ENCODE measurements at regions not wholly inside any gene's neighbourhood (a gene's known extent, or its start where the extent isn't known, plus 50 kb on each side); places are given as distances from the start of the nearest gene placed in this dataset.
A peak's percentile ranks its signal among the peaks of the same experiment; 100 is the strongest.
"Not testable (repeated sequence)": the region's sequence is repeated elsewhere in the genome, so short reads cannot be mapped to it uniquely, and the experiment has no call there.

DNA sequence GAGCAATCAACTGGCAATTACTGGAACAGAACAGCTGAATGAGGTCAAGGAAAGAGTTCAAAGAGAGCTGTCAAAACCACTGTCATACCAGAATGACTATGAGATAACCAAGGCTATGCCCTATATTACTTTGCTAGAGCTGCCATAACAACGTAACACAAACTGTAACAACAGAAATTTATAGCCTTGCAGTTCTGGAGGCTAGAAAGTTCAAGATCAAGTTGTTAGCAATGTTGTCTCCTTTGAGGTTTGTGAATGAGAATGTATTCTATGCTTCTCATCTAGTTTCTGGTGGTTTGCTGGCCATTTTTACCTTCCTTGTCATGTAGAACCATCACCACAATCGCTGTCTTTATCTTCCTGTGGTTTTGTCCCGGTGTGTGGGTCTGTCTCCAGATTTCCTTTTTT lies 1323.0 kb upstream of the GJE1 start:
- DNase-seq: no peak

DNA sequence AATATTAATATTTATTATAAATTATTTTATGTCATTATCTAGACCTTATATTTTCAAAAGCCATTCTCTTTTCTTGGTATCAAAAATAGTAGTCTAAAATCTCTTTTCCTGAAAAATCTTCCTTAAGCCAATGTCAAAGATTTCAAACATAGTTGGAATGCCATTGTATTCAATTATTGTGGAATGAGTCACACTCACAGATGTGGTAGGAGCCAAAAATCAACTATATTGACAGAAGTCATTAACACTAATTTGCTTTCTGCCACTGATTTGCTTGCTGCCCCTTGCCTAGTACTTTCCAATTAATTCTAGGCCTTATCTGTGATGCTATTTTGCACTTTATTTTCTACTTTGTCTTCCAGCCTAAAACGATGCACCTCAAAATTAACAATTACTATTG lies 1326.3 kb upstream of the GJE1 start:
- DNase-seq: no peak

DNA sequence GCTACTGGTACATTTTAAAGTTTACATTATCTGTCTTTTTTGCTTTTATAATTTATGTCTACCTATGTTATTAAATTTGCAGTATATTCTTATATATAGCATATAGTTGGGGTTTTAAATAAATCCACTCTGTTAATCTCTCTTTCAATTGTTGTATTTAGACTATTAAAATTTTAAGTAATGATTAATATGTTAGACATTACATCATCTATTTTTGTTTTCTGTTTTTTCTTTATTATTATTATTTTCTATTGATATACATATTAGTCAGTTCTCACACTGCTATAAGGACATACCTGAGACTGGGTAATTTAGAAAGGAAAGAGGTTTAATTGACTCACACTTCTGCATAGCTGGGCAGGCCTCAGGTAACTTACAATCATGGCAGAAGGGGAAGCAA lies 1338.2 kb upstream of the GJE1 start:
- DNase-seq: no peak

DNA sequence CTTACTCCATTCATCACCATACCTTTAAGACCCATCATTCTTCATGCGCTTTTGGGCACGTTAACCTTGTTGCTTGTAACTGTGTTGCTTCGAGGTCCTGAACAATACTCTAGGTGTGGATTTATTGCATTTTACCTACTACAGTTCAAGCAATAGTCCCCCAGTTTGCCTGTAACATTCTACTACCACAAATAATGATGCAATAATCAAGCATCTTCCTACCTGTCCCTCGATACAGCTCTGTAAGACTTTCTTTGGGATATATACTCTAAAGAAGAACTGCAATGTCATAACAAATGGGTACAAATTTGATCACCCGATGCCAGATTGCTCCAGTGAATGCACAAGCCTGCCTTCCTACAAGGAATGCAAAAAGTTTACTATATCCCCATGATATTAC lies 1342.6 kb upstream of the GJE1 start:
- no peak for DNase-seq

DNA sequence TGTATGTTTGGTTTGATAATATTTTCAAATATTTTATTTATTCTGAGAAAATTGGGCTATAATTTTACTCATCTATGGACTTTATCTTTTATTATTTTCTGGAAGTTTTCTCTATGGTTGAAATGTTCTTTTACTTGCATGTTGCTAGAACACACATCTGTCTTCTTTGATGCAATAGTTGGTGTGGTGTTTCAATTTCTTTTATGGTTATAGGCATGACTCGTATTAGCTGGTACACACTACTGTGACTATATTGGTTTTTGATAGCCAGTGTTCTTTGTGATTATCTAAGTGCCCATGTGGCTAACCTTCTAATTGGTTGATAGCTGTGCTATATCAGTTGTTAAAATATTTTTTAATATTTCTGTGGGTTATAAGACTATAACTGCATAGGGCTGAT lies 1343.3 kb upstream of the GJE1 start:
- no peak for DNase-seq

DNA sequence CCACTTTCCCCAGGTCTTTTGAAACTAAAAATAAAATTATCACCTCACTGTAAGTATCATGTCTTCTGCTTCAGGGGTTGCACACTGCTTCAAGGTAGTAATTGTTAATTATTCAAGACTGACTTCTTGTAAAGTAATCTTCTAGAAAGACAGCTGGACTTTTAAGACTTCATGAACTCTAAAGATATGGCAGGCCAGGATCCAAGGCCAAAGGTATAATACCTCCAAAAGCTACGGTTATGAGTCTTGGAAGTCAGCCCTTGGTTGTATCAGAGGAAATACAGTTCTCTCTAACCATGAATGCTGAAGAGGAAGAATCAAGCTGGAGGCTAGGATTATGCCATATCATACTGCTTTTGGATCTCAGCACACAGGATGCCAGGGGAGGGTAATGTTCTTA lies 1346.8 kb upstream of the GJE1 start:
- no peak for DNase-seq

DNA sequence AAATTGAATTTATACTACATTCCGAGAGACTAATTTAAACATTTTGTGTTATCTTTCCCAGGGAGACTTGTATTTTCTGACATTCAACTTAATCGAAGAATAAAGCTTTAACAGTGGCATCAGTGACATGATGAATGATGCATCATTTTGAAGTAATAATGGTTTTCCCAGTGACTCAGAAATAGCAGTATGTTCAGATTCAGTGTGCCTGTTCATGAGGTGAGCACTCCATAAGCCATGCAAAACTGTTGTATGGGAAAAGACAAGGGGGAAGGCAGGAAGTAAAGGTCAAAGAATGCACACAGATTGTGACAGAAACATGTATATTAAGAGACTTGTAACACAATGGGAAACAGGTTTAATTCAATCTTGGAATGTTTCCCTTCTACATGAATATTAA lies 1348.2 kb upstream of the GJE1 start:
- DNase-seq: no peak

DNA sequence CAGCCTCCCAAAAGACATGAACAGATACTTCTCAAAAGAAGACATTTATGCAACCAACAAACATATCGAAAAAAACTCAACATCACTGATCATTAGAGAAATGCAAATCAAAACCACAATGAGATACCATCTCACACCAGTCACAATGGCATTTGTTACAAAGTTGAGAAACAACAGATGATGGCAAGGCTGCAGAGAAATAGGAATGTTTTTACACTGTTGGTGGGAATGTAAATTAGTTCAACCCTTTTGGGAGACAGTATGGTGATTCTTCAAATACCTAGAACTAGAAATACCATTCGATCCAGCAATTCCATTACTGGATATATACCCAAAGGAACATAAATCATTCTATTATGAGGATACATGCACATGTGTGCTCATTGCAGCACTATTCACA lies 1349.2 kb upstream of the GJE1 start:
- DNase-seq: not testable (repeated sequence)

DNA sequence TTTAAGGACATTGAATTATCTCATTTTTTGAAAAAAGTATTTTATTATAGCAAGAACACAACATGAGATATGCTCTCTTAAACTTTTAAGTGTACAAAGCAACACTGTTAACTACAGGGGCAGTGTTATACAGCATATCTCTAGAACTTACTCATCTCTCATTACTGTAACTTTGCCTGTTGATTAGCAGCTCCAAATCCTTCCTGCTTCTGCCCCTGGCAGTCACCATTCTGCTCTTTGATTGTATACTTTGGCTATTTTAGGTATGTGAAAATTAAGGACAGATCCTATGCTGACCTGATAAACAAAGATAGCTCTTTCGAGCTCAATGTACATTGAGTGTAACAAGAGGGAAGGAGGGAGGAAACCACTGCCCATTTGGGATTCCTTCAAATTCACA lies 1349.8 kb upstream of the GJE1 start:
- DNase-seq: no peak

DNA sequence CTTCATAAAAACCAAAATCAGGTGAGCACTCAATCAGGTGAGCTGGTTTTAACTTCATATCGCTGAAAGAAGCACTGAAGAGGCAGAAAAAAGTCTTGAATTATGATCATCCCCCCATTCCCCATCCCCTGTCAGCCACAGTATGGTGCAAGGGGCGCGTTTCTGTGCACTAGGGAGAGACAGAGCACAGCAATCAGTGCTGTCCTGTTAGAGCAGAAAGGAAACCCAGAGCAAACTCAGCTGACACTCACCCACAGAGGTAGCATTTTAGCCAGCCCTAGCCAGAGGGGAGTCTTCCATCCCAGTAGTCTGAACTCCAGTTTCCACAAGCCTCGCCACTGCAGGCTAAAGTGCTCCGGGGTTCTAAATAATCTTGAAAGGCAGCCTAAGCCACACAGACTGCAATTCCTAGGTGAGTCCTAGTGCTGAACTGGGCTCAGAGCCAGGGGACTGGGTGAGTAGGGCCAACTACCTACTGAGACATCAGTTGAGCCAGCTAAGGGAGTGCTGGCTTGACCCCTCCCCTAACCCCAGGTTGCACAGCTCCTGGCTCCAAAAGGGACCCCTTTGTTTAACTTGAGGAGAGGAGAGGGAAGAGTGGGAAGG lies 1352.6 kb upstream of the GJE1 start:
- DNase-seq: no peak

DNA sequence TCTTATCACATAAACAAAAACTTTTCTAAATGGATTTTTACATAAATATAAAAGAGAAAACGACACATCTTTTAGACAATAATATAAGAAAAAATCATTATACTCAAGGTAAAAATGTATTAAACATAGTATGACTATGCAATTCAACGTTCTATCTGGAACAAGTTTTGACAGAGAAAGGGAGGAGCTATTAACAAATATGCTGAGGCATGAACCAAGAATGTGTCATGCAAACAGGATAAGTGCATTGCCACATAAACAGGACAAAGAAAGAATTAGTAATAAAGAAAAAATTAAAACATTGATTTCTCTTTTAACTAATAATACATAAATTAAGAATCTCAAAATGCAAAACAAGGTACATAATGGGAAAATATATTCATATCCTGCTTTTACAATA lies 1353.4 kb upstream of the GJE1 start:
- DNase-seq: no peak

DNA sequence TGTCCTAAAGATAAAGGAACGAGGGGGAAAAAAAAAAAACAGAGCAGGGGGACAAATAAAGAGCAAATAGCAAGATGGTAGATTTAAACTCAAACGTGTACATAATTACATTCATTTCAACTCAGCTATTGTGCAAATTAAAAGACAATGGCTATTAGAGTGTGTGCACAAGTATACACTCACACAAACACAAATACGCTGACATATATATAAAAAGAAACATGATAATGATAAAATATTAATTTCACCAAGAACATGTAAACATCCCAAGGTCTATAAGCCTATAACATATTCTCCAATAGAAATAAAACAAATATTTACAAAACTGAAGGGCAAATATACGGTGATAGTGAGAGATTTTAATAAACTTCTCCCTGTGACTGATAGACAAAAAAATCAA lies 1354.9 kb upstream of the GJE1 start:
- no peak for DNase-seq

DNA sequence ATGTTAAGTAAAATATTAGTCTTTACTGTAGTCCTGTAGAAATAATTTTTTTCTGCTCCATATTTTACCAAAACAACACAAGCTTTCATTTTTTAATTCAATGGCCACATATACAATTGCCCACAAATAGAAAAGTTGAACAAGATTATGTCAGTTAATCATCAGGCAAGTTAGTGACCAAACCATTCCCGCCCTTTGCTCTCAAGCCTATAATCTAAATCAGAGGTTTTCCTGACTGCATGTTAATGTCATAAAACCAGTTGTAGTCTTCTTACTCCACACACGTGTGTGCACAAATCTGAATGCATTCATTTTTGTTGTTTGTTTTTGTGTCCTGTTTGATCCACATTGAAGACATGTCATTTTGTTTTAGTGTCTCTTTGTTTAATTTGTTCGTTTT lies 1357.7 kb upstream of the GJE1 start:
- no peak for DNase-seq

DNA sequence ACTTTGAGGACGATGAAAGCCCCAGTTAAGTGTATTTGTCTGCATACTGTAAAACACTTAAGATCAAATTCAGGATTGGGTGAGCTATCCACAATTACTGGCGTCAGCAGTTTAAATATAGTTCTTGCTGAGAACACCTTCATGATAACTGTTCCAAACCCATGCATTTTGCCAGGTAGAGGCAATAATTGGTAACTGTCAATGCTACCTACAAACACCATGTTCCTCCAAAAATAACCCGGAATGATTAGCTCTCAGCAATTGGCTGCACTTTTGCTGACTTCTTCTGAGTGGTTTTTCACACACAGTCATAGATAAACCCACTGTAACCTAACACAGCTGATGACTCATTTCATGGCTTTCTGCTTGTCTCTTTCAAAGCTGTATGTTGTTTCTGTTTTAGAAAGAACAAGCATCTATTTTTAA lies 1358.6 kb upstream of the GJE1 start:
- peak; percentile 10 to 62 (median 26) for DNase-seq

DNA sequence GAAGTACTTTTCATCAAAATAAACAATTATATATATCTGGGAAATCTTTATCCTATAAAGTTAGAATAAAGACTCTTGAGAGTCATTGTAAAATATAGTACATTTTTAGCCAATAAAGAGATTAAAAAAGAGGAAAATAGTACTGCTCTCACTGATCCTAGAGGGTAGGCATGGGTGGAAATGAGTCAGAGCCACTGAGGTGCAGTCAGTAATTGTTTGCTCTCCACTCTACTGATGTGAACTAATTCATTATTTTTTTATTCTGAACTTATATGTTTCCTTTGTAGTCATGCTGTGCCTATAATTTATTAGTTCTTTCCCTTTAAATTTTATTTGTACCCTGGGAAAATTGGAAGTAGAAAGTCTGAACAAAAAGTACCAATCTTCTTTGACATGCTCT lies 1359.4 kb upstream of the GJE1 start:
- DNase-seq: no peak

DNA sequence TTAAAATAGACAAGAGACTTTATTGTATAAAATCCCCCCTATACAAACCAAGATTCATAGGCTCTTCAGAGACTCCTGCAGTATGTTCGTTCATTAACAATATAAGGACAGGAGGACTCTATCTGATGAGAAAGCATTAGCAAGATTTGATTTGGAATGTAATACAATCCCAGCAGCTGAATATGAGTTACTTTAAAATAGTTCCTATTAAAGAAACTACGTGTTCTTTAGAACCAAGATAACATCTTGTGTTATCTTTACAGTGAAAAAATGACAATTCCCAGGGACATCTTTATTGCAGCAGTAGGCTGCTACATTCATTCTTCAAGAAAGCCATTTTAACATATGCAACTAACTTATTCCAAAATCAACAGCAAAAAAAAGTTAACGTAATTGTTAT lies 1360.1 kb upstream of the GJE1 start:
- no peak for DNase-seq

DNA sequence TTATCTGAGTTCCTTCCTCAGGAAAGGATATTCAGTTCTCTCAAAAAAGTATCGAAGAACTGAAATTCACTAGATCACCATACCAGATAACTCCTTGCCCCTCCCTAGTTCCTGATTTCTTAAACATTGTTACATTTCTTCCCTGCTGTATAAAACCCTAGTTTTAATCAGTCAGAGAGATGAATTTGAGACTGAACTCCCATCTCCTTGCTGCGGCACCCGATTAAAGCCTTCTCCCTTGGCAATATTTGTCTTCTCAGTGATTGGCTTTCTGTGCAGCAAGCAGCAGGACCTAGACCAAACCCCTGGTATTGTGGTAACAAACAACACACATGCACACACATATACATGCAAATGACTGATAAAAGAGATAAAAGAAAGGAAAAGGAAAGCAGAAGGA lies 1364.6 kb upstream of the GJE1 start:
- no peak for DNase-seq

DNA sequence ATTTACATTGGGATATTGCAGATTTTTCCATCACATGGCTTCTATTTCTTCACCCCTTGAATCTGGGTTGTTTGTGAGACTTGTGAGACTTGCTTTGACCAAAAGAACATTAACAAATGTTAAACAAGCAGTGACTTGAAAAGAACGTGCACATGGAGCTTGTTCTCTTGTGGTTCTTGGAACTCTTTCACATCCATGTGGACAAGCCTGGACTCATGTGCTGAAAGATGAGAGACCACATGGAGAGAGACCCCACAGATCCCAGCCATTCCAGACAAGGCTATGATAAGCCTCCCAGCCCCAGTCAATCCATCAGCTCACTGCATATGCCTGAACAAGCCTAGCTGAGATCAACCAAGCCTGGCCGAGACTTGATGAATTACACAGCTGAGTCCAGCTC lies 1365.7 kb upstream of the GJE1 start:
- no peak for DNase-seq

DNA sequence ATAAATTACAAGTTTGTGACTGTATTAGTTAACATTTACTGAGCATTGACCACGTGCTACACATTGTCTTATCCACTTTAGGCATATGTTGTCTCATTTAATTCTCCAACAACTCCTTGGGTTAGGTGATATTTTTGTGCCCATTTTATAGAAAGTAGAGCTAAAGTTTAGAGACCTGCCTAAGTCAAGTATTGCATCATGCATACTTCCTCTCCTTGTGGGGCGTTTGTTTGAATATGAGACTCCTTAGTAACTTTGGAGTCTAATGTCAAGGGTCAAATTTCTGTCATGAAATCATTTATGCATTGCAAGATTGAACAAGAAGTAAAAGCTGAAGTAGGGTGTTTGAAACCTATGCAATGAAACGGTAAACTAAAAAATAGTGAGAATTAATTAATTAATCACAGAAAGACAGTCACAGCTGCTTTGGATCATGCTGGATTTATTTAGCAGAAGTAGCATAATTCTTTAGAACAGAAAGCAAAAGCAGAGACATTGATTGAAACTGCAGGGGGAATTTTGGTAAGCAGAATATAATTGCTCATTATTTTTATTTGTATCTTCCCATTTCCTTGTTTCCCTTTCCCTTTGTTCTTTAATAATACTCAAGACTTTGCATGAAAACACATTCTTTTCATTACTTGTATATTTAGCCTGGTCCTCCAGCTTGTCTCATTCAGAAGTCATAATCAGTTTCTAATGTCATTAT lies 1374.4 kb upstream of the GJE1 start:
- DNase-seq: no peak

DNA sequence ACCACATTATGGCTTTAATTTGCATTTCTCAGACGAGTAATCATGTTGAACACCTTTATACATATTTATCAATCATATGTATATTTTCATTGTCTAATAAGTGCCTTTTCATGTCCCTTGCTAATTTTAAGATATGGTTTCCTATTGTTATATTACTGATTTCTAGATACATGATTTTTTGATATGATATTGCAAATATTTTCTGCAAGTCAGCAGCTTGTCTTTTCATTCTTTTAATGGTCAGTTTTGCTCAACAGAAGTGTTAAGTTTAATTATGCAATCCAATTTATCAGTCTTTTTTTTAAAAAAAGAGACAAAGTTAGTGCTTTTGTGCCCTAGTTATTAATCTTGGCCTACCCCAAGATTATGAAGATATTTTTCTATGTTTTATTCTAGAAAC lies 1377.8 kb upstream of the CITED2 start:
- no peak for DNase-seq

DNA sequence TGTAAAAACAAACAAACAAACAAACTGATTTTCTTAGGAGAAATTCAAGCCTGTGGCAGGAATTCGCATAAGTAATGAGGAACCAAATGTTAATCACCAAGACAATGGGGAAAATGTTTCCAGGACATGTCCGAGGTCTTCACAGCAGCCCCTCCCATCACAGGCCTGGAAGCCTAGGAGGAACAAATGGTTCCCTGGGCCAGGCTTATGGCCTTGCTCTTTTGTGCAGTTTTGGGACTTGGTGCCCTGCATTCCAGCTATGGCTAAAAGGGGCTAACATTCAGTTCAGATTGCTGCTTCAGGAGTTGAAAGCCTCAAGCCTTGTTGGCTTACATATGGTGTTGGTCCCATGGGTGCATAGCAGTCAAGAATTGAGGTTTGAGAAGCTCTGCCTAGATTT lies 1372.7 kb upstream of the CITED2 start:
- no peak for DNase-seq

DNA sequence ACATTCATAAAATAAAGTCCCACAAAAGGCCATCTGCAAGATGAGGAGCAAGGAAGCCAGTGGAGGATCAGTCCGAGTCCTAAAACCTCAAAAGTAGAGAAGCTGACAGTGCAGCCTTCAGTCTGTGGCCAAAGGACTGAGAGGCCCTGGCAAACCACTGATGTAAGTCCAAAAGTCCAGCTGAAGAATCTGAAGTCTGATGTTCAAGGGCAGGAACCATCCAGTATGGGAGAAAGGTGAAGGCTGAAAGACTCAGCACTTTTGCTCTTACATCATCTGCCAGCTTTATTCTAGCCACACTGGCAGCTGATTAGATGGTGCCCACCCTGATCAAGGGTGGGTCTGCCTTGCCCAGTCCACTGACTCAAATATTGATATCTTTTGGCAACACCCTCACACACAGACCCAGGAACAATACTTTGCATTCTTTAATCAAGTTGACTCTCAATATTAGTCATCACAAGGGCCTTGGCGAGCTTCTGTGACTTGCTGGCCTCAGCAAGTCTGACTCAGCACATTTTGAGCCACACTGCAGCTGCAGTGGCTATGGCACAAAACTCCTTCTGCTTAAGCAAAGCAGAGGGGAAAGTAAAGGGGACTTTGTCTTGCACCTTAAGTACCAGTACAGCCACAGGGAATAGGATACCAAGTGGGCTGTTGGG lies 1370.3 kb upstream of the CITED2 start:
- no peak for DNase-seq

DNA sequence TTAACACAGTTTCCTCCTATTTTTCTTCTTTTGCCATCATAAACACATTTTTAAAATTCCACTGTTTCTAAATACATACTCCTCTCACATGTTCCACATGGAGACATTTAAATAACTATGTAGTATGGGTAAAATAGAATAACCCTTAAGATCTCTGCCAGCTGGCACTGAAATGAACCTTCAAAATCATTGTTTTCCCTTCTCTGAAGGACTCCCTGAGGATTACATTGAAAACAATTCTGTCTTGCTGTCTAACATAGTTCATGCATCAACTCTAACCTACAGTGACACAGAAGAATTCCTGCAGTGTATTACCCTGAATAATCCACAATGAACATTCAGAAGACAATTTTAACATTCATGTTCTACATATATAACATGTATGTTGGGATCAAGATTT lies 1361.8 kb upstream of the CITED2 start:
- DNase-seq: peak in 2 of 3 experiments; percentile 4 to 21

DNA sequence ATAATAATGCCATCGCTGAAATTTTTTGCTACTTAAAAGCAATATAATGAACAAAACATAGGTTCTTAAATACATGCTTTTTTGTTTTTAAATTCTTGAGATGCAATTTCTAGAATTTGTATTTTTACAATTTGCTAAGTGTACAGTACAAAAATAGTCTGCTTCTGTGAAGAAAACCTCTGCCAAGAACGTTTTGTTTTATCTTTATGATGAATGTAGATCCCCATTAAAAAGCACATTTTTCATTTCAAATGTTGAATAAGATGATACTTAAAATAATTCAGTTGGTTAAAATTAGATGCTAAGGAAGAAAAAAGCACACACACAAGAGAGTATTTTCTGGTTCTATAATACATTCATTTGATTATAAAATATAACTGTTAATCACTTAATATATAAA lies 1358.5 kb upstream of the CITED2 start:
- no peak for DNase-seq

DNA sequence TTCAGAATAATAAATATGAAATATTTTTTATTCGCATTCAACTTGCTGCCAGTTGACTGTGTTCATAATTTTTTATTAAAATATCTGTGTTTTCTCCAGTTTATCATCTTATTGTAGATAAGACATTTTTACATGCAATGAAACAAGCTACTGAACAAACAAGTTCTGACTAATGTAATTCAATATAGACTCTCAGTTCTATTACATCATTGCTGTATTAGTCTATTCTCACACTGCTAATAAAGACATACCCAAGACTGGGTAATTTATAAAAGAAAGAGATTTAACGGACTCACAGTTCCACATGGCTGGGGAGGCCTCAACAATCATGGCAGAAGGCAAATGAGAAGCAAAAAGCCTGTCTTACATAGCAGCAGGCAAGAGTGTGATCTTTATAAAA lies 1357.7 kb upstream of the CITED2 start:
- no peak for DNase-seq
